Sigmoid colon (tissue), 6 donors: ENCODE measurements at regions not wholly inside any gene's neighbourhood (a gene's known extent, or its start where the extent isn't known, plus 50 kb on each side); places are given as distances from the start of the nearest gene placed in this dataset.

Experiments
- DNase-seq: peaks from one replicate; pipeline ENCODE4 v3.0.0-alpha.2; 2019
- H3K27ac ChIP-seq, 4 donors: fragments of 200-600 bp; sonication (generic); one replicate each; pipeline ENCODE4 v1.5.1; 2016 to 2019; ENCODE audit warnings: mild to moderate bottlenecking in 1 of 4
- H3K27me3 ChIP-seq, 3 donors: fragments of 200-600 bp; sonication (generic); one replicate each; pipeline ENCODE4 v1.5.1; 2019; ENCODE audit warnings: mild to moderate bottlenecking in 1 of 3
- H3K36me3 ChIP-seq, 4 donors: fragments of 200-600 bp; sonication (generic); one replicate each; pipeline ENCODE4 v1.5.1; 2016 to 2019
- H3K4me1 ChIP-seq, 4 donors: fragments of 200-600 bp; sonication (generic); one replicate each; pipeline ENCODE4 v1.5.1; 2017 to 2019
- H3K4me3 ChIP-seq, 4 donors: fragments of 200-600 bp; sonication (generic); one replicate each; pipeline ENCODE4 v1.5.1; 2017 to 2019; ENCODE audit warnings: mild to moderate bottlenecking in 2 of 4, moderate library complexity in 1 of 4
- H3K9me3 ChIP-seq, 4 donors: fragments of 200-600 bp in 3 of 4; sonication (generic) in 3 of 4; one replicate each; pipeline versions ENCODE4 v1.5.1 to v1.6.1; 2013 to 2019
- CTCF ChIP-seq, 4 experiments: fragments of 450-650 bp in 3 of 4; fragments of 200-600 bp in 1 of 4; IDR thresholded peaks; one replicate each; pipeline ENCODE4 v1.5.1; 2016 to 2019; ENCODE audit warnings: antibody characterized with exemption in 4 of 4, mild to moderate bottlenecking in 3 of 4, moderate library complexity in 2 of 4
- EP300 ChIP-seq, 4 donors: sonication (generic); formaldehyde crosslinking; IDR thresholded peaks; one replicate each; pipeline ENCODE4 v1.6.1; 2017; ENCODE audit warnings: antibody characterized with exemption in 4 of 4
- POLR2A ChIP-seq, 2 donors: fragments of 450-650 bp; IDR thresholded peaks; one replicate each; pipeline ENCODE4 v1.6.1; 2016; ENCODE audit warnings: antibody characterized with exemption in 2 of 2, mild to moderate bottlenecking in 2 of 2, moderate library complexity in 2 of 2
- POLR2AphosphoS5 ChIP-seq, 4 donors: sonication (generic); formaldehyde crosslinking; IDR thresholded peaks; one replicate each; pipeline ENCODE4 v1.6.1; 2017; ENCODE audit warnings: antibody characterized with exemption in 4 of 4
- WGBS, 2 donors: extraction: QIAGEN DNeasy Blood & Tissue Kit; methylation state at CpG; one replicate each; pipeline ENCODE4 v1.1.7; 2013; 5-methylcytosine and 5-hydroxymethylcytosine counted together
- intact Hi-C: fragments of 100-400 bp; cut with DNase I; formaldehyde crosslinking; loops from one replicate; pipeline ENCODE4 v1.15.1; 2023
- donor health status: healthy with polysubstance abuse.
- donor health status: healthy.

GRCh38 chr11:112361396-112361795 is 100.7 kb upstream of the PLET1 start:
- WGBS, 2 donors: 86 to 89% methylated on average over 3 of the region's 3 CpGs
- Histone ChIP-seq H3K4me1 (peaks cover 3 to 29% (median 26%) of the 10 kb centered on the region in 4 donors), H3K4me3 (no peak overlapping the region), H3K9me3 (no peaks in the 10 kb centered on the region), H3K27me3 (no peaks in the 10 kb centered on the region), H3K27ac (no peak overlapping the region), H3K36me3 (no peaks in the 10 kb centered on the region)
- TF ChIP-seq POLR2A (IDR thresholded peaks at IDR 0.05): no peak
- intact Hi-C loops: loop anchor here (10.0 kb wide), 1 partner anchor 203 kb away; no protein-coding TSS in a partner anchor
- no peak for DNase-seq

- 86 to 88% methylated on average over 2 of the region's 2 CpGs for WGBS, 2 donors
- Histone ChIP-seq H3K9me3 (no peaks in the 10 kb centered on the region), H3K4me1 (peaks cover 3 to 31% (median 29%) of the 10 kb centered on the region in 4 donors), H3K27me3 (no peaks in the 10 kb centered on the region), H3K36me3 (no peaks in the 10 kb centered on the region), H3K27ac (peak overlapping the region in 3 of 4 donors; percentile 74 to 86 (median 81)), H3K4me3 (no peak overlapping the region)
- TF ChIP-seq POLR2A (IDR thresholded peaks at IDR 0.05) (no peak), CTCF (IDR thresholded peaks at IDR 0.05) (no peak), POLR2AphosphoS5 (IDR thresholded peaks at IDR 0.05) (no peak), EP300 (IDR thresholded peaks at IDR 0.05) (no peak)
- intact Hi-C loops: loop anchor here (10.0 kb wide), 1 partner anchor 201 kb away; no protein-coding TSS in a partner anchor
- no peak for DNase-seq
Measured at GRCh38 chr11:112363527-112363926, 102.9 kb upstream of the PLET1 start.

- intact Hi-C loops: loop anchor here (5.0 to 10.0 kb wide), 2 partner anchors 73 to 200 kb away; no protein-coding TSS in a partner anchor
- H3K27ac ChIP-seq: peak overlapping the region; percentile 74 to 86 (median 78)
Measured at GRCh38 chr11:112364962-112365481, 104.4 kb upstream of the PLET1 start.

GRCh38 chr11:112366012-112366411 is 105.4 kb upstream of the PLET1 start:
- H3K4me1 ChIP-seq: peaks cover 3 to 31% (median 29%) of the 10 kb centered on the region in 4 donors
- WGBS, 2 donors: 92 to 94% methylated on average over 4 of the region's 4 CpGs
- intact Hi-C loops: loop anchor here (5.0 to 10.0 kb wide), 2 partner anchors 74 to 199 kb away; no protein-coding TSS in a partner anchor
- no peak overlapping the region for H3K4me3 ChIP-seq
- TF ChIP-seq EP300 (IDR thresholded peaks at IDR 0.05): no peak
- no peak for TF ChIP-seq CTCF (IDR thresholded peaks at IDR 0.05)
- no peak for TF ChIP-seq POLR2A (IDR thresholded peaks at IDR 0.05)
- TF ChIP-seq POLR2AphosphoS5 (IDR thresholded peaks at IDR 0.05): no peak
- peak overlapping the region; percentile 74 to 86 (median 78) for H3K27ac ChIP-seq
- H3K36me3 ChIP-seq: no peaks in the 10 kb centered on the region
- DNase-seq: no peak
- H3K9me3 ChIP-seq: no peaks in the 10 kb centered on the region
- H3K27me3 ChIP-seq: no peaks in the 10 kb centered on the region

More at GRCh38 chr11:112364962-112365481, 104.4 kb upstream of the PLET1 start:
- no peaks in the 10 kb centered on the region for H3K27me3 ChIP-seq
- no peaks in the 10 kb centered on the region for H3K36me3 ChIP-seq
- TF ChIP-seq CTCF (IDR thresholded peaks at IDR 0.05) (no peak), EP300 (IDR thresholded peaks at IDR 0.05) (peak in 2 of 4 donors; percentile 64 to 65), POLR2A (IDR thresholded peaks at IDR 0.05) (no peak), POLR2AphosphoS5 (IDR thresholded peaks at IDR 0.05) (peak; percentile 29 to 82 (median 76))
- H3K4me1 ChIP-seq: peaks cover 3 to 31% (median 29%) of the 10 kb centered on the region in 4 donors
- WGBS, 2 donors: 76 to 78% methylated on average over 7 of the region's 7 CpGs
- no peak overlapping the region for H3K4me3 ChIP-seq
- peak; percentile 85 for DNase-seq
- no peaks in the 10 kb centered on the region for H3K9me3 ChIP-seq

- Histone ChIP-seq H3K27ac (peak overlapping the region in 1 of 4 donors; percentile 86), H3K4me1 (peaks cover 3 to 31% (median 29%) of the 10 kb centered on the region in 4 donors), H3K9me3 (no peaks in the 10 kb centered on the region), H3K4me3 (no peak overlapping the region), H3K27me3 (no peaks in the 10 kb centered on the region), H3K36me3 (no peaks in the 10 kb centered on the region)
- intact Hi-C loops: loop anchor here (5.0 to 10.0 kb wide), 2 partner anchors 74 to 198 kb away; no protein-coding TSS in a partner anchor
- DNase-seq: no peak
- peak in 1 of 4 donors; percentile 6 for TF ChIP-seq EP300 (IDR thresholded peaks at IDR 0.05)
- TF ChIP-seq POLR2AphosphoS5 (IDR thresholded peaks at IDR 0.05): no peak
- 83 to 86% methylated on average over 3 of the region's 3 CpGs for WGBS, 2 donors
Measured at GRCh38 chr11:112366777-112367176, 106.1 kb upstream of the PLET1 start.
